22Rv1 (cell line): ENCODE measurements at regions not wholly inside any gene's neighbourhood (a gene's known extent, or its start where the extent isn't known, plus 50 kb on each side); places are given as distances from the start of the nearest gene placed in this dataset.

ENCODE experiments used
- H3K27ac ChIP-seq: fragments of 450-650 bp; 2 replicates; pipeline ENCODE4 v1.5.1; 2017
- ZFX ChIP-seq: fragments of 450-650 bp; IDR thresholded peaks from 2 replicates; pipeline ENCODE4 v1.6.1; 2017; ENCODE audit warnings: antibody characterized with exemption, borderline replicate concordance
- TF ChIP-seq, protein P1 (sequence below): fragments of 450-650 bp; IDR thresholded peaks from 2 replicates; pipeline ENCODE4 v1.5.1; 2017; ENCODE audit warnings: mild to moderate bottlenecking

DNA sequence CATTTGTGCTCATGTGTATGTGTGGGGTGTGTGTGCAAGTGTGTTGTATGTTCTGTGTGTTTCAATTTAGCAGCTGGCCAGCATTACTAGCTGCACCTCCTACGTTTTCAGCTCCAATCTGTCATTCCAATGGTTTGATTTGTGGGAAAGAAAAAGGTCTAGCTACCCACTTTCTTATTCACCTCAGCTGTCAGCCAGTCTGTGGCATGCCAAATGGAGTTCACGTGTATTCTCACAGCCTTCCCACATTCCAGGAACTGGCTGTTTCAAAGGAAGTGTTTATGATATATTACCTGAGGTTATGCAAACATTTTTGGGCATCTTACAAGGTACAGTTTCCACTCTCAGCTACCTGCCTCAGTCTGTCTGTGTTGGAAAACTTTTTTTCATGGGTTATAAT, 220.2 kb upstream of the CPNE8 start:
- no peak overlapping the region for H3K27ac ChIP-seq
- TF ChIP-seq, protein P1, sequence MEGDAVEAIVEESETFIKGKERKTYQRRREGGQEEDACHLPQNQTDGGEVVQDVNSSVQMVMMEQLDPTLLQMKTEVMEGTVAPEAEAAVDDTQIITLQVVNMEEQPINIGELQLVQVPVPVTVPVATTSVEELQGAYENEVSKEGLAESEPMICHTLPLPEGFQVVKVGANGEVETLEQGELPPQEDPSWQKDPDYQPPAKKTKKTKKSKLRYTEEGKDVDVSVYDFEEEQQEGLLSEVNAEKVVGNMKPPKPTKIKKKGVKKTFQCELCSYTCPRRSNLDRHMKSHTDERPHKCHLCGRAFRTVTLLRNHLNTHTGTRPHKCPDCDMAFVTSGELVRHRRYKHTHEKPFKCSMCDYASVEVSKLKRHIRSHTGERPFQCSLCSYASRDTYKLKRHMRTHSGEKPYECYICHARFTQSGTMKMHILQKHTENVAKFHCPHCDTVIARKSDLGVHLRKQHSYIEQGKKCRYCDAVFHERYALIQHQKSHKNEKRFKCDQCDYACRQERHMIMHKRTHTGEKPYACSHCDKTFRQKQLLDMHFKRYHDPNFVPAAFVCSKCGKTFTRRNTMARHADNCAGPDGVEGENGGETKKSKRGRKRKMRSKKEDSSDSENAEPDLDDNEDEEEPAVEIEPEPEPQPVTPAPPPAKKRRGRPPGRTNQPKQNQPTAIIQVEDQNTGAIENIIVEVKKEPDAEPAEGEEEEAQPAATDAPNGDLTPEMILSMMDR: no peak
- no peak for TF ChIP-seq ZFX

DNA sequence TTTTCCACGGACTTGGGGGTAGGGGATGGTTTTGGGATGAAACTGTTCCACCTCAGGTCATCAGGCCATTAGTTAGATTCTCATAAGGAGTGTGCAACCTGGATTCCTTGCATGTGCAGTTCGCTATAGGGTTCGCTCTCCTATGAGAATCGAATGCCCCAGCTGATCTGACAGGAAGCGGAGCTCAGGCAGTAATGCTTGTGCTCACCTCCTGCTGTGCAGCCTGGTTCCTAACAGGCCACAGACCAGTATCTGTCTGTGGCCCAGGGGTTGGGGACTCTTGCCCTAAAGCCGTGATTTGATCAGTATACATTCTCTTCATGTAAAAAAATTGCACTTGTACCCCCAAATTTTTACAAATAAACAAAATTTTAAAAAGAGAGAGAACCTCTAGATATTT, 219.4 kb upstream of the CPNE8 start:
- TF ChIP-seq, protein P1: no peak
- no peak for TF ChIP-seq ZFX

DNA sequence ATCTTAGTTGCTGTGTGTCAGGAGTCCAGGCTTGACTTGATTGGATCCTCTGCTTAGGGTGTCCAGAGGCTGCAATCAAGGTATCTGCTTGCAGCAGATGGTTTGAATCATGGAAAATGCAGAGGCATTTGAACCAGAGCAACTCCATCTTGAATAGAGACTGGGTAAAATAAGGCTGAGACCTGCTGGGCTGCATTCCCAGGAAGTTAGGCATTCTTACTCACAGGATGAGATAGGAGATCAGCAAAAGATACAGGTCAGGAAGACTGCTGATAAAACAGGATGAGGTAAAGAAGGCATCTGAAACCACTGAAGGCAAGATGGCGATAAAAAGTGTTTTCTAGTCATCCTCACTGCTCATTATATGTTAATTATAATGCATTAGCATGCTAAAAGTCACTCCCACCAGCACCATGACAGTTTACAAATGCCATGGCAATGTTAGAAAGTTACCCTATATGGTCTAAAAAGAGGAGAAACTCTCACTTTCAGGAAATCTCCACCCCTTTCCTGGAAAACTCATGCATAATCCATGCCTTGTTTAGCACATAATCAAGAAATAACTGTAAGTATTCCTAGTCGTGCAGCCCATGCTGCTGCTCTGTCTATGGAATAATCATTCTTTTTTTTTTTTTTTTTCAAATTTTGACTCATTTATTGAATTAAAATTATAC, 218.3 kb upstream of the CPNE8 start:
- TF ChIP-seq ZFX: no peak
- TF ChIP-seq, protein P1: no peak
- H3K27ac ChIP-seq: no peak overlapping the region

More for the DNA sequence above, 219.4 kb upstream of the CPNE8 start:
- H3K27ac ChIP-seq: no peak overlapping the region

DNA sequence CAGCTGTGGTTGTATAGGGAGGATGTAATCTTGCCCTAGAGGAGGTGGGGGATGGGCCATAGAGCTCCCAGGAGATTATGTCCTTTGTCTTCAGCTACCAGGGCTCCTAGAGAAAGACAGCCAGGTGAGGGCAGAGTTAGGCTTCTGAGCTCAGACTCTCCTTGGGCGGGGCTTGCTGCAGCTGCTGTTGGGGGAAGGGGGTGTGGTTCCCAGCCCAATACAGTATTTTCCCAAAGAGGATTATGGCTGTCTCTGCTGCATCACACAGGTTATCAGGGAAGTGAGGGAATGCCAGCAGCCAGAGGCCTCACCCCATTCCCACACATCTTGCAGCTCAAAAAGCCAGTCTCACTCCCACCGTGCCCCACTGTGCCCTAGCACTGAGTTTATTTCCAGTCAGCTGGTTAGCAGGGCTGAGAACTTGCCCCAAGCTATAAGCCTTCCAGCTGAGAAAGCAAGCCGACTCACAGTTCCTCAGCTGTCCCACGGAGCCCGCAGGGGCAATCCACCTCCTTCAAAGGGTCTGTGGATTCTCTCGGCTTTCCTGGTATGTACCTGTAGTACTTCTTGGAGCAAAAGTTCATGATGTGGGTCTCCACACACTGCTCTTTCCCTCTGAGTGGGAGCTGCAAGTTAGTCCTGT, 217.3 kb upstream of the CPNE8 start:
- no peak overlapping the region for H3K27ac ChIP-seq
- TF ChIP-seq ZFX: no peak
- TF ChIP-seq, protein P1: no peak

DNA sequence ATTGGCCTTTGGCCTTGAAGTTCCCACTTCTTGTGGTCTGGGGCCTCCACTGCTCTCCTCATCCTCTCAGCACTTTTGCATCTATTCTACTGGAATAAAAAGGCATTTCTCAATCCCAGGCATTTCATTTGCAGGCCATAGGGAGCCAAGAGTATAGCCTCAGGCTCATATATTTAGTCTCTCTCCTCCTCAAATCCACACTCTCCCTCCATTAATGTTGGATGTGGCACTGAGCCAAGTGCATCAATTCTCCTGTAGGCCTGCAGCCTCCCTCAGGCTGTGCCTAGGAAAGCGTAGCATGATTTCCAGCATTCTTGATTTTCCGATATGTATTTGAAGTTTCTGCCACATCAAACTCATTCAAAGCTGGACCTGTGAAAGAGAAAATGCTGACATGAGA, 211.5 kb upstream of the CPNE8 start:
- no peak overlapping the region for H3K27ac ChIP-seq
- TF ChIP-seq ZFX: no peak
- TF ChIP-seq, protein P1: no peak

DNA sequence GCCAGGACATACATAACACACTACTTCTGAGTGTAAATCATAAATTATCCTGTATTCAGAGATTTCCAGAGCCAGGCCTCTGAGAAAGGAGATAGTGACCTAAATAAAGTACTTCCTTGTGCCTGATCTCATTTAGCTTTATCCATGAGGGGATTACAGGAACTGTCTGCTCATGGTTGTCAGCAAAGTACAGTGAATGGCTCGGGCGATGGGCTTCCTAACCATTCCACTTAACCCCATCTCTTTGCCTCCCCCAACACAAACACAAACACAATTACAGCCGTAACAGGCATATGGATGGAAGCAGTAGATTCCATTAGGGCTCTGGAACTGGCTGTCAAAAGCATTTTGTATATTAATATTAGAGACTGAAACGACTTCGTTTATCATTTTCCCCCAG, 206.7 kb upstream of the CPNE8 start:
- no peak overlapping the region for H3K27ac ChIP-seq
- TF ChIP-seq ZFX: no peak

DNA sequence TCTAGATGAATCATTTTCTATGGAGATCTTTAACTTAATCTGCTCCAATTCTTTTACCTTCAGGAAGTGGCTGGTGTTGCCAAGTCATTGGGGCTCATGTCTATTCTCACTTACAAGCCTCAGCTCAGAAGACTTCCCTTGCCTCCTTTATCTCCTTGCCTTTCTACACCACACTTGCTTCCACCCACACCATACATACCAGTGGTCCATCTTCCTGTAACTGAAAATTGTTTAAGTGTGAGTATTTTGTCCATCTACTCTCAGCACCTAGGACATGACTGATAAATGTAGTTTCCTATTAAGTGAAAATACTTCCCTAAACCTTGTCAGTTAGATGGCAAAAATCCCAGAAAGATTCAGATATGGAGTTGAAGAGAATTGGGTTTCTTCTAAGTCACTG, 199.7 kb upstream of the CPNE8 start:
- no peak overlapping the region for H3K27ac ChIP-seq
- TF ChIP-seq ZFX: no peak
- TF ChIP-seq, protein P1: no peak
